Germinal center (tissue), 1 donor: ENCODE measurements at regions not wholly inside any gene's neighbourhood (a gene's known extent, or its start where the extent isn't known, plus 50 kb on each side); places are given as distances from the start of the nearest gene placed in this dataset.
A peak's percentile ranks its signal among the peaks of the same experiment; 100 is the strongest.
"Not testable (repeated sequence)": the region's sequence is repeated elsewhere in the genome, so short reads cannot be mapped to it uniquely, and the experiment has no call there.

ENCODE experiments used
- DNase-seq: peaks from one replicate; pipeline ENCODE4 v3.0.0; 2012; ENCODE audit warnings: mixed read lengths, low spot score

DNA sequence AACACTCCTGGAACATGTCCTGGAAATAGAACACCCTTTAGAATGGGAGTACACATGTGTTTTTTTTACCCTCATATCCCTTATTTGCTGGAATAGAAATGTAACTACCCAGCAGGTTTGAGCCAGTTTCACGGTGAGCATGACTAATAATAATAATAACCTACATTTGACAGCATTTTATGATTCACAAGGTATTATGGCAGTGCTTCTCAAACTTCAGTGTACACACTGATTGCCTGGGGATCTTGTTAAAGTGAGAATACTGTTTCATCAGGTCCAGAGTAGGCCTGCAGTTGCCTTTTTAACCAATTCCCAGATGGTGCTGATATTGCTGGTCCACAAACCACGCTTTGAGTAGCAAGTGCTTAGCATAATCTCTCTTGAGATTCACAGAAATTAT, 63.9 kb downstream of the NFKBIZ start:
- DNase-seq: no peak

DNA sequence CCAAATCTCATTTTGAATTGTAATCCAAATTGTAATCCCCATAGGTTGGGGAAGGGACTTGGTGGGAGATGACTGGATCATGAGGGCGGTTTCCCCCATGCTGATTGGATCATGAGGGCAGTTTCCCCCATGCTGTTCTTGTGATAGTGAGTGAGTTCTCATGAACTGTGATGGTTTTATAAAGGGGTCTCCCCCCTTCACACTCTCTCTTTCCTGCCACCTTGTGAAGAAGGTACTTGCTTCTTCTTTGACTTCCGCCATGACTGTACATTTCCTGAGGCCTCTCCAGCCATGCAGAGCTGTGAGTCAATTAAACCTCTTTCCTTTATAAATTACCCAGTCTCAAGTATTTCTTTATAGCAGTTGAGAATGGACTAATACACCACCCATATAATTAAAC, 68.4 kb downstream of the NFKBIZ start:
- not testable (repeated sequence) for DNase-seq

DNA sequence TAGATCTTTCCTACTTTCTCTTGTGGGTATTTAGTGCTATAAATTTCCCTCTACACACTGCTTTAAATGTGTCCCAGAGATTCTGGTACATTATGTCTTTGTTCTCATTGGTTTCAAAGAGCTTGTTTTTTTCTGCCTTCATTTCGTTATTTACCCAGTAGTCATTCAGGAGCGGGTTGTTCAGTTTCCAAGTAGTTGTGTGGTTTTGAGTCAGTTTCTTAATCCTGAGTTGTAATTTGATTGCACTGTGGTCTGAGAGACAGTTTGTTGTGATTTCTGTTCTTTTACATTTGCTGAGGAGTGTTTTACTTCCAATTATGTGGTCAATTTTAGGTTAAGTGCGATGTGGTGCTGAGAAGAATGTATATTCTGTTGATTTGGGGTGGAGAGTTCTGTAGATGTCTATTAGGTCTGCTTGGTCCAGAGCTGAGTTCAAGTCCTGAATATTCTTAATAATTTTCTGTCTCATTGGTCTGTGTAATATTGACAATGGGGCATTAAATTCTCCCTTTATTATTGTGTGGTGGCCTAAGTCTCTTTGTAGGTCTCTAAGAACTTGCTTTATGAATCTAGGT, 72.9 kb downstream of the NFKBIZ start:
- not testable (repeated sequence) for DNase-seq

DNA sequence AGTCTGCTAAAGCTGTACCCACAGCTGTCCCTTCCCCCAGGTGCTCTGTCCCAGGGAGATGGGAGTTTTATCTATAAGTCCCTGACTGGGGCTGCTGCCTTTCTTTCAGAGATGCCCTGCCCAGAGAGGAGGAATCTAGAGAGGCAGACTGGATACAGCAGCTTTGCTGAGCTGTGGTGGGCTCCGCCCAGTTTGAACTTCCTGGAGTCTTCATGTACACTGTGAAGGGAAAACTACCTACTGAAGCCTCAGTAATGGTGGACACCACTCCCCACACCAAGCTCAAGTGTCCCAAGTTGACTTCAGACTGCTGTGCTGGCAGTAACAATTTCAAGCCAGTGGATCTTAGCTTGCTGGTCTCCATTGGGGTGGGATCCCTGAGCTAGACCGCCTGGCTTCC, 75.3 kb downstream of the NFKBIZ start:
- DNase-seq: not testable (repeated sequence)

DNA sequence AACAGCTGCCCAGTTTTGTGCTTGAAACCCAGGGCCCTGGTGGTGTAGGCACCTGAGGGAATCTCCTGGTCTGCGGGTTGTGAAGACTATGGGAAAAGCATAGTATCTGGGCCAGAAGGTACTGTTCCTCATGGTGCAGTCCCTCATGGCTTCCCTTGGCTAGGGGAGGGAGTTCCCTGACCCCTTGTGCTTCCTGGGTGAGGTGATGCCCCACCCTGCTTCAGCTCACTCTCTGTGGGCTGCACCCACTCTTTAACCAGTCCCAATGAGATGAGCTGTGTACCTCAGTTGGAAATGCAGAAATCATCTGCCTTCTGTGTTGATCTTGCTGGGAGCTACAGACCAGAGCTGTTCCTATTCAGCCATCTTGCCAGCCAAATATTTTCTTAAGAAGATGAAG, 75.8 kb downstream of the NFKBIZ start:
- not testable (repeated sequence) for DNase-seq

- no peak for DNase-seq
Observed at GRCh38 chr3:101925564-101925963, 76.2 kb downstream of the NFKBIZ start.

GRCh38 chr3:101926594-101927105, 77.3 kb downstream of the NFKBIZ start:
- DNase-seq: no peak

GRCh38 chr3:101928890-101929289, 79.6 kb downstream of the NFKBIZ start:
- DNase-seq: no peak

- no peak for DNase-seq
Observed at GRCh38 chr3:101931081-101931480, 81.8 kb downstream of the NFKBIZ start.

- no peak for DNase-seq
Observed at GRCh38 chr3:101932326-101933068, 83.2 kb downstream of the NFKBIZ start.

DNA sequence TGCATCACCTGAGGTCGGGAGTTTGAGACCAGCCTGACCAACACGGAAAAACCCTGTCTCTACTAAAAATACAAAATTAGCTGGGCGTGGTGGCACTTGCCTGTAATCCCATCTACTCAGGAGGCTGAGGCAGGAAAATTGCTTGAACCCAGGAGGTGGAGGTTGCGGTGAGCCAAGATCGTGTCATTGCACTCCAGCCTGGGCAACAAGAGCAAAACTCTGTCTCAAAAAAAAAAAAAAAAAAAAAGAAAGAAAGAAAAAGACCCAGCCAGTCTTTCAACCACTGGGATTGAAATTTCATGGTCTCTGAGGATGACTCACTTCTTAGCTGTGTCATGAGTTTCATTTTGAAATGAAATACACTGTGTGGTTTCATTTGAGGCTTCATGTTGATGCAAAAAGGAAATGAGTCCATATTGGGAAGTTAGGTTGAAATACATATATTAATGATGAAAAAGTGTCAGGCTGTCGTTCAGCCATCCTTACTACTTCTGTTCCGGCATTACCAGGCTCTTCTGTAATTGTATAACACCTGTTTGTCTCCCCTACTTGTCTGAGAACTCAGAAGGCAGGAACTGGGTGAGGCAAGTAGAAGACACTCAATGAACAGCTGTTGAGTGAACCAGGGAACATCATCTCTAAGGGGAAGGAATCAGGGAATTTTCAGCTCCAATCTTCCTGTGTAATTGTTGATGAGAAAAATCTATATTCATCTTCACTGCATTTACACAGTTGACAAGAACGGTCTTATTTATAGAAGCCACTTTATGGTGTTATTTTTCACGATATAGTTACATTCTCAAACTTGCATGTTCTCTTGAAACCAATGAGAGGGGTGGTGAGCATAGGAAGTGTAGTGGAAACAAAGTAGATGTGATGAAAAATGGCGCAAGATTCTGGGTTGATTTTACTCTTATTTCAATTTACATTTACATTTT, 87.4 kb downstream of the NFKBIZ start:
- DNase-seq: peak; percentile 55

DNA sequence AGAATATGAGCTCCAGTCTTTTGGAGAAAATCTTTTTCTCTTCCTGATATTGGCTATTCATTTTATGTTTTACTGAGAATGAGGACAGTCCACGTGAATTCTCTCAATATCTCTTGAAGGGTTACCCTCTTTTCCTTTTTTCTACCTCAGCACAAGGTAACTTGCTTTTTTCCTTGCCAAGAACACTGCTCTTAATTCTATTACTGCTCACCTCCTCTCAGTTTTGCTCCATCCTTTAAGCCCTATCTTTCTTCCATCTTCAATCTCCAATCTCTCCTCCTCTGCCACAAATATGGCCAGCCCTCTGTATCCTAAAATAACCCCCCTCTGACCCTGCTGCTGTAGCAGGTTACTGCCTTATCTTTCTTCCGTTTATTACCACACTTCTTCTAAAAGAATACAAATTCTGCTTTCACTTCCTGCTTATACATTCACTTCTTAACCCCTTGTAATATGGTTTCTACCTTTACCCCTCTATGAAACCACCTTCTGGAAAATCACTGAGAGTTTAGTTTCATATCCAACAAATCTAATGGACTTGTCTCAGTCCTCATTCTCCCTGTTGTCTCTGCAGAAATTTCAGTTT, 89.0 kb downstream of the NFKBIZ start:
- peak; percentile 63 for DNase-seq

DNA sequence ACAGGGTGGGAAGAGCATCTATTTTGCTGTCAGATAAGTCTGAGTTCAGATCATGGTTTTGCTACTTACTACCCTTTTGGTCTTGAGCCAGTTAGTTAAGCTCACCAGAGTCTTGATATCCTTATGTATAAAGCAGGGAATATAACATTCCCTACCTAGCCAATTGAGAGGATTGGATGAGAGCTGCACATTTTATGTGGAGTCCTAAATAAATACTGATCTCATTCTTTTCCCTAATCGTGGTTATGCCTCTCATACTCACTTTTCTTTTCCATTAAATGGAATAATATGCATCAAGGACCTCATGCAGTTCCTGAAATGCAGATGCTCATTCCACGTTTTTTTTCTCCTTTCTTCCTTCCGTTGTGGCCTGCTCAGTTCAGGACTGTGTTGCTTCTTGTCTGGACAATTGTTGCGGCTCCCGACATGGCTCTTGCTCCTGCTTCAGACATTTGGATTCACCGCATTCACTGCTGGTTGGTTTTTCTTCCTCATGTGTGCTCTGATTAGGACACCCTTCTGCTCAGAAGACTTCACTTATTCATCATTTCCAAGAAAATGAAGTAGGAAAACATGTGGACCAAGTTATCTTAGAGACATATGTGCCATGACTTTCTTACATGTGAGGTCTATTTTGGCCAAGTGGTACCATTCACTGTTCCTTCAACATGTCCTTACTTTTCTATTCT, 90.2 kb downstream of the NFKBIZ start:
- DNase-seq: no peak

DNA sequence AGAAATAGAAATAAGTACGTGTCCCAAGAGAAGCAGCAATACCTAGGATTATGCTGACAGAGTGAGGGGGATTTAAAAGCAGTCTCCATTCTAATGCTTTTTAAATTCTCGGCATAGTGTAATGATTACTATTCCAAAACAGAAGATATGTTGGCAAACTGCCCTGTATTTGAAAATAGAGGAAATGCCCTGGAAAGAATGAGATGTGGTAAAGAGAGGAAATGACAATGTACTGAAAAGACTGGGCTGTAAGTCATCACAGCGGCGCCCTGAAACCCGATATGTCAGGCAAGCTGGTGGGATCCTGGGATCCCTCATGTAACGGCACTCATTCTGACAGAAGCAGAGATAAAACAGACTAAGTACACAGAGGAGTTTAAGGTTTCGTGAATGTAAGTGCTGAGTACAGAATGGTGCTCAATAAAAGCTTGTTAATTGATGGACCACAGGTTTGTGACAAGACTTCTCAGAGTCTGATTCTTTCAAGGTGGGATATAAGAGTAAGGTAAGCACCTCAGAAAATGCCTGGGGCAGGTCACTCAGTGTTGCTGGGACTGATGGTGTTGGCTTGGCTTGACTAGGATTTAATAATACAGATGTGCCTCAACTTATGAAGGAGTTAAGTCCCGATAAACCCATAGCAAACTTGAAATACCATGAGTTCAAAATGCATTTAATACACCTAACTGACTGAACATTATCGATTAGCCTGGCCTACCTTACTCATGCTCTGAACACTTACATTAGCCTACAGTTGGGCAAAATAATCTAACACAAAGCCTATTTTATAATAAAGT, 91.4 kb downstream of the NFKBIZ start:
- no peak for DNase-seq

GRCh38 chr3:101941318-101942040, 92.2 kb downstream of the NFKBIZ start:
- DNase-seq: no peak

DNA sequence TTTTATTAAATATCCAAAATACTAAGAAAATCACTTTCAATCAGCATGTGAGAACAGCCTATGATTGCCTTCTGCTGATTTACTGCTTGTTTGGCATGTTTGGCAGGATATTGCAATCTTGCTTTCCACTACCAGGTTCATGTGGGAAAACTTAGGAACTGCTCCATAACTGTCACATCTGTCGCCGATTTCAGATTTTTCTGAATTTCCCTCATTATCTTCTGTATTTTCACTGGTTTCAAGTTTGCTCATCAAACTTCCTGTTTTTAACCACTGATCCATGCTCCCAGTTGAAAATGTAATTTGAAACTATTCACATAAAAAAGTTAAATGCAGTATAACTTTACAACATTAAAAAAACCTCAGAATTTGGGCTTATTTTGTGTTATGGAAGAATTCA, 93.0 kb downstream of the NFKBIZ start:
- DNase-seq: peak; percentile 19

- DNase-seq: no peak
Observed at GRCh38 chr3:101943029-101943428, 93.7 kb downstream of the NFKBIZ start.

GRCh38 chr3:101944308-101944707, 95.0 kb downstream of the NFKBIZ start:
- DNase-seq: no peak

- no peak for DNase-seq
Observed at GRCh38 chr3:101945980-101946379, 96.7 kb downstream of the NFKBIZ start.

DNA sequence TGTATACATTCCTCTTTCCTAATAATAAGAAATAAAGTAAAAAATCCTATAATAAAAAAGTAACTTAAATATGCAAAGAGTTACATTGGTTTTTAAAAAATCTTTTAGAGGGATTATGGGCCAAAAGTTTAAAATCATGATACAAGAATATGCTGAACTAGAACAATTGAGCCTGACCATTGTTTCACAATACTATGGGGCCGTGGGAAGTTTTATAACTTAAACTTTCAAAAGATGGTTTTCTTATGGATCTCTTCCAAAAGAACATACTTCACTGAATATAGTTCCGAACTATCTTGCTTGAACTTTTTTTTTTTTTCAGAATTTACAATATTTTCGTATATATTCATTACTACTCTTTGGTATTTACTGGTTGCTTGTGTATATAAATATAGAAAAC, 97.6 kb downstream of the NFKBIZ start:
- DNase-seq: no peak
